Epithelial cell of proximal tubule (primary cell): ENCODE measurements at regions not wholly inside any gene's neighbourhood (a gene's known extent, or its start where the extent isn't known, plus 50 kb on each side); places are given as distances from the start of the nearest gene placed in this dataset.

Experiments used
- DNase-seq: peaks from one replicate; pipeline ENCODE4 v3.0.0-alpha.2; 2011; ENCODE audit warnings: low read depth
- H3K4me3 ChIP-seq: 2 replicates; pipeline ENCODE4 v1.5.1; 2011; ENCODE audit warnings: low read depth, mild to moderate bottlenecking, low read length
- CTCF ChIP-seq: conservative IDR thresholded peaks from 2 replicates; pipeline ENCODE4 v1.5.1; 2012; ENCODE audit warnings: low read depth, mild to moderate bottlenecking, low read length

GRCh38 chr5:113719549-113719948 is 206.1 kb downstream of the YTHDC2 start:
- no peak for DNase-seq
- TF ChIP-seq CTCF: no peak
- H3K4me3 ChIP-seq: no peak overlapping the region

GRCh38 chr5:113721171-113721570 is 207.7 kb downstream of the YTHDC2 start:
- TF ChIP-seq CTCF: no peak
- no peak overlapping the region for H3K4me3 ChIP-seq
- no peak for DNase-seq

- TF ChIP-seq CTCF: no peak
- no peak overlapping the region for H3K4me3 ChIP-seq
- no peak for DNase-seq
Observed at GRCh38 chr5:113723021-113723420, 209.5 kb downstream of the YTHDC2 start.

- TF ChIP-seq CTCF: no peak
- no peak overlapping the region for H3K4me3 ChIP-seq
- DNase-seq: no peak
Observed at GRCh38 chr5:113735751-113736150, 222.3 kb downstream of the YTHDC2 start.

GRCh38 chr5:113742176-113742575 is 228.7 kb downstream of the YTHDC2 start:
- H3K4me3 ChIP-seq: no peak overlapping the region
- no peak for DNase-seq
- TF ChIP-seq CTCF: no peak

GRCh38 chr5:113742639-113743038 is 229.1 kb downstream of the YTHDC2 start:
- no peak for TF ChIP-seq CTCF
- no peak for DNase-seq
- no peak overlapping the region for H3K4me3 ChIP-seq

GRCh38 chr5:113748403-113748802 is 234.9 kb downstream of the YTHDC2 start:
- H3K4me3 ChIP-seq: no peak overlapping the region
- DNase-seq: no peak
- TF ChIP-seq CTCF: no peak
